ENCODE measurements at regions not wholly inside any gene's neighbourhood (a gene's known extent, or its start where the extent isn't known, plus 50 kb on each side); places are given as distances from the start of the nearest gene placed in this dataset.
A peak's percentile ranks its signal among the peaks of the same experiment; 100 is the strongest.

DNA sequence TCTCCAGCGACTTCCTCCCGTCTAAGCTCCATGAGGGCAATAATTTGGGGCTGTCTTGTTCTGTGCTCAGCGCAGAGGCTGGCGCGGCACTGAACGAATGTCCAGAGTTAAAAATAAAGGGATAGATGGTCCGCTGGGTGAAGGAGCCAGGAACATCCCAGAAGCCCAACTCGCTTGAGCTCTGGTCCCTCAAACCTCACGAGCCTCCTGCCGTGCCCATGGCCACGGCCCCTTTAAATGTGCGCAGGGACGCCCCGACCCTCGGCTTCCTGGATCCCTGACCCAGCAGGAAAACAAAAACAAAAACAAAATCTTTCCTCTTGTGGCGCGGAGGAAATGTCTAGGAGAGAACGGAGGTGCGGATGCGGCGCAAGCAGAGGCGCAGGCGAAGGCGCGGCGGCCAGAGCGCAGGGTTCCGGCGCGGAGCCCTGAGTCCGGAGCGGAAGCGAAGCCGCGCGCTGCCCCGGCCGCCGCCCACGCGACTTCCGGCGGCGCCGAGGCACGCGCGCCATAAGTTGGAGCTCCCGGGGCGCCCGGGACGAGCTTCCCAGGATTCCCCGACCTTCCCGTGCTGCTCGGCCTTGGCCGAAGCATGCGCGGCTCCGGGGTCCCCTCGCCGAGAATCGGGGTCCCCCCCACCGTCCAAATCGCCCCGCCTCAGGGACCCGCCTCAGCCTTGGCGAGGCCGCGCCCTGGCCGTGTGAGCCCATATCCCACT is 52.9 kb upstream of the WNT7A start:
- intact Hi-C loops (cut with DNase I), result no loop called here
- peaks cover 0 to 3% (median 0%) of the 10 kb centered on the region in 3 donors for H3K9me3 ChIP-seq
- TF ChIP-seq, protein P1, sequence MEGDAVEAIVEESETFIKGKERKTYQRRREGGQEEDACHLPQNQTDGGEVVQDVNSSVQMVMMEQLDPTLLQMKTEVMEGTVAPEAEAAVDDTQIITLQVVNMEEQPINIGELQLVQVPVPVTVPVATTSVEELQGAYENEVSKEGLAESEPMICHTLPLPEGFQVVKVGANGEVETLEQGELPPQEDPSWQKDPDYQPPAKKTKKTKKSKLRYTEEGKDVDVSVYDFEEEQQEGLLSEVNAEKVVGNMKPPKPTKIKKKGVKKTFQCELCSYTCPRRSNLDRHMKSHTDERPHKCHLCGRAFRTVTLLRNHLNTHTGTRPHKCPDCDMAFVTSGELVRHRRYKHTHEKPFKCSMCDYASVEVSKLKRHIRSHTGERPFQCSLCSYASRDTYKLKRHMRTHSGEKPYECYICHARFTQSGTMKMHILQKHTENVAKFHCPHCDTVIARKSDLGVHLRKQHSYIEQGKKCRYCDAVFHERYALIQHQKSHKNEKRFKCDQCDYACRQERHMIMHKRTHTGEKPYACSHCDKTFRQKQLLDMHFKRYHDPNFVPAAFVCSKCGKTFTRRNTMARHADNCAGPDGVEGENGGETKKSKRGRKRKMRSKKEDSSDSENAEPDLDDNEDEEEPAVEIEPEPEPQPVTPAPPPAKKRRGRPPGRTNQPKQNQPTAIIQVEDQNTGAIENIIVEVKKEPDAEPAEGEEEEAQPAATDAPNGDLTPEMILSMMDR (IDR thresholded peaks at IDR 0.05), result no peak
- H3K4me1 ChIP-seq, result peaks cover 0 to 12% (median 0%) of the 10 kb centered on the region in 3 donors
- peak overlapping the region in 1 of 4 donors; percentile 29 for H3K27ac ChIP-seq
- peak overlapping the region; percentile 14 to 52 (median 41) for H3K4me3 ChIP-seq
- WGBS, 2 donors, result 24 to 39% methylated on average over 13 to 27 of the region's 70 CpGs
- no peaks in the 10 kb centered on the region for H3K36me3 ChIP-seq
- no peak for DNase-seq
- peaks cover 0 to 32% (median 0%) of the 10 kb centered on the region in 4 donors for H3K27me3 ChIP-seq

DNA sequence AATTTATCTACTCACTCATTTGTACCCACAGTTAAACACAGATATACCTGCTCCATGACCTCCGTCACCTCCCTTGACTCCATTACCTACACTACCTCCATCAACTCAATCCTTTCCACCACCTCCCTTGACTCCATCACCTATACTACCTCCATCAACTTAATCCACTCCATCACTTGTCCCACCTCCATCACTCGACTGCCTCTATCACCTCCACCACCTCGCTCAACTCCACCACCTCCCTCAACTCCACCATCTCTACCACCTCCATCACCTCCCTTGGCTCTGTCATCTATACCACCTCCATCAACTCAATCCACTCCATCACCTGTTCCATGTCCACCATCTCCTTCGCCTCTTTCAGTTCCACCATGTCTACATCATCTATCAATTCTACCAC is 51.3 kb upstream of the WNT7A start:
- DNase-seq, result no peak
- TF ChIP-seq, protein P1 (IDR thresholded peaks at IDR 0.05), result no peak
- TF ChIP-seq POLR2A (IDR thresholded peaks at IDR 0.05), result no peak
- Histone ChIP-seq H3K9me3 (peaks cover 0 to 3% (median 0%) of the 10 kb centered on the region in 3 donors), H3K4me1 (peaks cover 0 to 12% (median 0%) of the 10 kb centered on the region in 3 donors), H3K4me3 (no peak overlapping the region), H3K27me3 (peaks cover 0 to 32% (median 0%) of the 10 kb centered on the region in 4 donors), H3K27ac (no peak overlapping the region), H3K36me3 (no peaks in the 10 kb centered on the region)
- 91 to 93% methylated on average over 4 of the region's 4 CpGs for WGBS, 2 donors
- intact Hi-C loops (cut with DNase I), result no loop called here
